ENCODE measurements at regions not wholly inside any gene's neighbourhood (a gene's known extent, or its start where the extent isn't known, plus 50 kb on each side); places are given as distances from the start of the nearest gene placed in this dataset.

GRCh38 chr18:55114876-55115275 lies 155.6 kb upstream of the CCDC68 start:
- TF ChIP-seq CTCF (IDR thresholded peaks at IDR 0.05; ENCODE audit: borderline replicate concordance, insufficient read depth, low read depth, low read length) = no peak

GRCh38 chr18:55113800-55114199 lies 154.5 kb upstream of the CCDC68 start:
- TF ChIP-seq CTCF (IDR thresholded peaks at IDR 0.05; ENCODE audit: borderline replicate concordance, insufficient read depth, low read depth, low read length) = no peak
- H3K4me3 ChIP-seq (ENCODE audit: low read depth, low read length) = no peak overlapping the region

More at GRCh38 chr18:55114876-55115275, 155.6 kb upstream of the CCDC68 start:
- no peak overlapping the region for H3K4me3 ChIP-seq (ENCODE audit: low read depth, low read length)

GRCh38 chr18:55111271-55111670 lies 152.0 kb upstream of the CCDC68 start:
- no peak overlapping the region for H3K4me3 ChIP-seq (ENCODE audit: low read depth, low read length)
- TF ChIP-seq CTCF (IDR thresholded peaks at IDR 0.05; ENCODE audit: borderline replicate concordance, insufficient read depth, low read depth, low read length) = no peak

GRCh38 chr18:55110436-55110835 lies 151.2 kb upstream of the CCDC68 start:
- TF ChIP-seq CTCF (IDR thresholded peaks at IDR 0.05; ENCODE audit: borderline replicate concordance, insufficient read depth, low read depth, low read length) = no peak
- no peak overlapping the region for H3K4me3 ChIP-seq (ENCODE audit: low read depth, low read length)

GRCh38 chr18:55109818-55110414 lies 150.7 kb upstream of the CCDC68 start:
- no peak for TF ChIP-seq CTCF (IDR thresholded peaks at IDR 0.05; ENCODE audit: borderline replicate concordance, insufficient read depth, low read depth, low read length)
- H3K4me3 ChIP-seq (ENCODE audit: low read depth, low read length) = no peak overlapping the region

- TF ChIP-seq CTCF (IDR thresholded peaks at IDR 0.05; ENCODE audit: borderline replicate concordance, insufficient read depth, low read depth, low read length) = no peak
- H3K4me3 ChIP-seq (ENCODE audit: low read depth, low read length) = no peak overlapping the region
Observed at GRCh38 chr18:55106906-55107305, 147.6 kb upstream of the CCDC68 start.

GRCh38 chr18:55106466-55106865 lies 147.2 kb upstream of the CCDC68 start:
- no peak overlapping the region for H3K4me3 ChIP-seq (ENCODE audit: low read depth, low read length)

More at GRCh38 chr18:55106466-55106865, 147.2 kb upstream of the CCDC68 start:
- TF ChIP-seq CTCF (IDR thresholded peaks at IDR 0.05; ENCODE audit: borderline replicate concordance, insufficient read depth, low read depth, low read length) = no peak

Measured in GM12875 (cell line).